ENCODE measurements at regions not wholly inside any gene's neighbourhood (a gene's known extent, or its start where the extent isn't known, plus 50 kb on each side); places are given as distances from the start of the nearest gene placed in this dataset.

DNA sequence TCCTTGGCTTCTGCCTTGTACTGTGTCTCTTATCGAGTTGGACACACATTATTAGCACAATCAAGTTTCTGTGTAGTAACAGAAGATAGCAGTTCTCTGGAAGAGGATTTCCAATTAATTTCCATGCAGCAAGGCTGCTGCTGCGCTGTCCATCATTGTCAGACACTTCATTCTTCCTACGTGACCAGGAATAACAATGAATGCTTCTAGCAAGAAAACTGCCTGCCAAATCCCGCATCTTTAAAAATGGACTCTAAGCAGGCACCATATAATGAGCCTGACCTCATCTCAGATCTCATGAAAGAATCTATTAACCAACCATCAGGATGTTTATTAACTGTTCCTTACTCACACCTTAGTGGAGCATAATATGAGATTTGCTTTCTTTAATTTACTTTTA, 1067.7 kb upstream of the FAM98A start:
- POLR2A ChIA-PET (ENCODE audit: partially characterized antibody) = no interaction called here
- Histone ChIP-seq H3K27ac (ENCODE audit: low read depth, low read length) (no peak overlapping the region), H2AFZ (ENCODE audit: low read length) (no peak overlapping the region), H3K4me3 (ENCODE audit: extremely low read depth in 1 of 4, insufficient read depth in 2 of 4, low read depth in 3 of 4, low read length in 4 of 4) (no peak overlapping the region), H2BK120ac (replicated peaks; ENCODE audit: low read depth, low read length) (no peak overlapping the region), H3K36me3 (ENCODE audit: control insufficient read depth in 2 of 4, insufficient read depth in 4 of 4, low read length in 3 of 4) (no peaks in the 10 kb centered on the region), H3K56ac (replicated peaks; ENCODE audit: insufficient read length, low read depth, low read length) (no peak overlapping the region), H2BK12ac (ENCODE audit: low read depth, low read length) (no peak overlapping the region), H3K4me2 (ENCODE audit: insufficient read depth in 1 of 2, low read depth in 2 of 2, low read length in 2 of 2) (no peak overlapping the region), H3K9me3 (ENCODE audit: insufficient read depth in 2 of 2, low read depth in 1 of 2, low read length in 1 of 2) (no peaks in the 10 kb centered on the region), H3K14ac (ENCODE audit: insufficient read length) (no peak overlapping the region), H3K23me2 (ENCODE audit: low read depth, low read length) (no peaks in the 10 kb centered on the region), H3K27me3 (replicated peaks in 1 of 4; ENCODE audit: control insufficient read depth in 3 of 4, extremely low read depth in 1 of 4, insufficient read depth in 3 of 4, low read length in 3 of 4) (no peaks in the 10 kb centered on the region), H3K79me2 (ENCODE audit: control insufficient read depth in 1 of 2, insufficient read depth in 2 of 2, low read length in 2 of 2) (no peaks in the 10 kb centered on the region), H2BK20ac (ENCODE audit: low read length) (no peak overlapping the region), H4K91ac (replicated peaks; ENCODE audit: insufficient read length, low read length) (no peak overlapping the region), H3K23ac (ENCODE audit: insufficient read length) (no peak overlapping the region), H4K20me1 (replicated peaks in 1 of 2; ENCODE audit: control insufficient read depth in 1 of 2, insufficient read depth in 2 of 2, low read length in 2 of 2) (no peaks in the 10 kb centered on the region), H3K4me1 (replicated peaks in 1 of 4; ENCODE audit: control insufficient read depth in 3 of 4, insufficient read depth in 4 of 4, low read length in 3 of 4) (no peaks in the 10 kb centered on the region), H3K18ac (ENCODE audit: extremely low read depth, low read length) (no peak overlapping the region), H2BK5ac (ENCODE audit: low read depth, low read length) (no peak overlapping the region), H2AK5ac (ENCODE audit: low read depth, low read length) (no peak overlapping the region), H4K5ac (ENCODE audit: insufficient read length, low read depth, low read length) (no peak overlapping the region), H3K4ac (replicated peaks; ENCODE audit: insufficient read length, low read depth, low read length) (no peak overlapping the region), H4K8ac (ENCODE audit: extremely low read depth, insufficient read depth, low read length) (no peak overlapping the region), H2BK15ac (ENCODE audit: low read length) (no peak overlapping the region), H3K9ac (replicated peaks in 1 of 4; ENCODE audit: extremely low read depth in 1 of 4, low read depth in 3 of 4, low read length in 3 of 4) (no peak overlapping the region), H3K79me1 (ENCODE audit: low read depth, low read length) (no peaks in the 10 kb centered on the region)
- CTCF ChIA-PET (ENCODE audit: partially characterized antibody) = no interaction called here
- FAIRE-seq (no peak), DNase-seq (ENCODE audit: low read depth in 1 of 2, low spot score in 2 of 2) (no peak)
- 96% methylated on average over 4 of the region's 4 CpGs; no CpG with 5 or more reads in 1 of the 2 experiments for WGBS, 2 experiments (ENCODE audit: extremely low coverage in 1 of 2, insufficient coverage in 1 of 2, insufficient read length in 1 of 2, insufficient replicate concordance in 2 of 2, low coverage in 1 of 2, low lambda C conversion rate in 2 of 2, missing lambda C conversion rate in 1 of 2)
- no peak for TF ChIP-seq SIN3A (conservative IDR thresholded peaks at IDR 0.05 in 1 of 2, IDR thresholded peaks at IDR 0.05 in 1 of 2; ENCODE audit: low read depth in 1 of 2, low read length in 2 of 2)
- no peak for TF ChIP-seq SP4 (IDR thresholded peaks at IDR 0.05; ENCODE audit: low read length)
- TF ChIP-seq POU5F1 (IDR thresholded peaks at IDR 0.05; ENCODE audit: low read depth, low read length) = no peak
- TF ChIP-seq POLR2A (IDR thresholded peaks at IDR 0.05; ENCODE audit: control extremely low read depth in 1 of 2, low read depth in 2 of 2, low read length in 2 of 2) = no peak
- no peak for TF ChIP-seq NRF1 (IDR thresholded peaks at IDR 0.05; ENCODE audit: low read depth, low read length)
- no peak for TF ChIP-seq JUN (IDR thresholded peaks at IDR 0.05; ENCODE audit: low read depth, low read length)
- no peak for TF ChIP-seq SP2 (IDR thresholded peaks at IDR 0.05; ENCODE audit: low read length)
- no peak for TF ChIP-seq MAFK (IDR thresholded peaks at IDR 0.05; ENCODE audit: low read depth, low read length)
- no peak for TF ChIP-seq KDM1A (IDR thresholded peaks at IDR 0.05; ENCODE audit: borderline replicate concordance, low read length)

All from H1 (cell line).